Activated naive CD8-positive, alpha-beta T cell treated with anti-CD3 and anti-CD28 coated beads for 36 hours (primary cell): ENCODE measurements at regions not wholly inside any gene's neighbourhood (a gene's known extent, or its start where the extent isn't known, plus 50 kb on each side); places are given as distances from the start of the nearest gene placed in this dataset.

Source experiments
- DNase-seq: peaks from one replicate; pipeline ENCODE4 v3.0.0; 2021
- H3K27ac Mint-ChIP-seq: one replicate; pipeline ENCODE4 v1.8.0; 2022; ENCODE audit warnings: mild to moderate bottlenecking, moderate library complexity, mixed read lengths
- H3K27me3 Mint-ChIP-seq: one replicate; pipeline ENCODE4 v1.8.0; 2022; ENCODE audit warnings: mild to moderate bottlenecking, mixed read lengths
- H3K36me3 Mint-ChIP-seq: one replicate; pipeline ENCODE4 v1.8.0; 2021; ENCODE audit warnings: mild to moderate bottlenecking, mixed read lengths
- H3K4me1 Mint-ChIP-seq: one replicate; pipeline ENCODE4 v1.8.0; 2021; ENCODE audit warnings: mixed read lengths
- H3K4me3 Mint-ChIP-seq: one replicate; pipeline ENCODE4 v1.8.0; 2022; ENCODE audit warnings: mild to moderate bottlenecking, moderate library complexity, mixed read lengths
- H3K9me3 Mint-ChIP-seq: one replicate; pipeline ENCODE4 v1.8.0; 2022; ENCODE audit warnings: mixed read lengths

GRCh38 chr4:148883435-148883834, 441.2 kb upstream of the NR3C2 start:
- Mint-ChIP-seq H3K27ac (no peak overlapping the region), H3K36me3 (no peaks in the 10 kb centered on the region), H3K9me3 (no peaks in the 10 kb centered on the region), H3K4me1 (no peaks in the 10 kb centered on the region), H3K27me3 (no peaks in the 10 kb centered on the region), H3K4me3 (no peak overlapping the region)
- DNase-seq = no peak

- DNase-seq = no peak
- Mint-ChIP-seq H3K4me1 (no peaks in the 10 kb centered on the region), H3K36me3 (no peaks in the 10 kb centered on the region), H3K27me3 (no peaks in the 10 kb centered on the region), H3K27ac (no peak overlapping the region), H3K4me3 (no peak overlapping the region), H3K9me3 (no peaks in the 10 kb centered on the region)
Observed at GRCh38 chr4:148881860-148882643, 439.8 kb upstream of the NR3C2 start.

GRCh38 chr4:148874331-148874730, 432.1 kb upstream of the NR3C2 start:
- Mint-ChIP-seq H3K4me3 (no peak overlapping the region), H3K4me1 (no peaks in the 10 kb centered on the region), H3K36me3 (no peaks in the 10 kb centered on the region), H3K27me3 (no peaks in the 10 kb centered on the region), H3K27ac (no peak overlapping the region), H3K9me3 (no peaks in the 10 kb centered on the region)
- DNase-seq = no peak

- no peak for DNase-seq
- Mint-ChIP-seq H3K4me3 (no peak overlapping the region), H3K4me1 (no peaks in the 10 kb centered on the region), H3K27ac (no peak overlapping the region), H3K27me3 (no peaks in the 10 kb centered on the region), H3K36me3 (no peaks in the 10 kb centered on the region), H3K9me3 (no peaks in the 10 kb centered on the region)
Observed at GRCh38 chr4:148868191-148868590, 426.0 kb upstream of the NR3C2 start.

- H3K9me3 Mint-ChIP-seq = no peaks in the 10 kb centered on the region
- no peak overlapping the region for H3K27ac Mint-ChIP-seq
- no peak for DNase-seq
- H3K27me3 Mint-ChIP-seq = no peaks in the 10 kb centered on the region
- no peaks in the 10 kb centered on the region for H3K4me1 Mint-ChIP-seq
- H3K4me3 Mint-ChIP-seq = no peak overlapping the region
- no peaks in the 10 kb centered on the region for H3K36me3 Mint-ChIP-seq
Observed at GRCh38 chr4:148866666-148867065, 424.5 kb upstream of the NR3C2 start.

- Mint-ChIP-seq H3K4me3 (no peak overlapping the region), H3K9me3 (peaks cover 11% of the 10 kb centered on the region), H3K36me3 (no peaks in the 10 kb centered on the region), H3K4me1 (no peaks in the 10 kb centered on the region), H3K27ac (no peak overlapping the region), H3K27me3 (no peaks in the 10 kb centered on the region)
- DNase-seq = no peak
Observed at GRCh38 chr4:148857973-148858534, 415.8 kb upstream of the NR3C2 start.

GRCh38 chr4:148857239-148857972, 415.2 kb upstream of the NR3C2 start:
- H3K4me1 Mint-ChIP-seq = no peaks in the 10 kb centered on the region
- H3K4me3 Mint-ChIP-seq = no peak overlapping the region
- no peaks in the 10 kb centered on the region for H3K27me3 Mint-ChIP-seq
- no peaks in the 10 kb centered on the region for H3K36me3 Mint-ChIP-seq
- no peak overlapping the region for H3K27ac Mint-ChIP-seq
- H3K9me3 Mint-ChIP-seq = peaks cover 11% of the 10 kb centered on the region
- DNase-seq = no peak

GRCh38 chr4:148854203-148854602, 412.0 kb upstream of the NR3C2 start:
- no peaks in the 10 kb centered on the region for H3K27me3 Mint-ChIP-seq
- H3K4me1 Mint-ChIP-seq = no peaks in the 10 kb centered on the region
- peaks cover 10% of the 10 kb centered on the region for H3K9me3 Mint-ChIP-seq
- no peak for DNase-seq
- no peaks in the 10 kb centered on the region for H3K36me3 Mint-ChIP-seq
- H3K4me3 Mint-ChIP-seq = no peak overlapping the region
- no peak overlapping the region for H3K27ac Mint-ChIP-seq

- Mint-ChIP-seq H3K4me1 (no peaks in the 10 kb centered on the region), H3K36me3 (no peaks in the 10 kb centered on the region), H3K9me3 (peaks cover 9% of the 10 kb centered on the region), H3K27ac (no peak overlapping the region), H3K27me3 (no peaks in the 10 kb centered on the region), H3K4me3 (no peak overlapping the region)
- DNase-seq = no peak
Observed at GRCh38 chr4:148852092-148852699, 410.0 kb upstream of the NR3C2 start.

GRCh38 chr4:148850257-148850995, 408.2 kb upstream of the NR3C2 start:
- Mint-ChIP-seq H3K27me3 (no peaks in the 10 kb centered on the region), H3K4me1 (no peaks in the 10 kb centered on the region), H3K27ac (no peak overlapping the region), H3K9me3 (peaks cover 5% of the 10 kb centered on the region), H3K36me3 (no peaks in the 10 kb centered on the region), H3K4me3 (no peak overlapping the region)
- DNase-seq = no peak

- Mint-ChIP-seq H3K27me3 (no peaks in the 10 kb centered on the region), H3K36me3 (no peaks in the 10 kb centered on the region), H3K4me1 (no peaks in the 10 kb centered on the region), H3K27ac (no peak overlapping the region), H3K4me3 (no peak overlapping the region), H3K9me3 (peaks cover 3% of the 10 kb centered on the region)
- no peak for DNase-seq
Observed at GRCh38 chr4:148849581-148849980, 407.4 kb upstream of the NR3C2 start.

GRCh38 chr4:148847544-148848255, 405.5 kb upstream of the NR3C2 start:
- no peak for DNase-seq
- Mint-ChIP-seq H3K27ac (no peak overlapping the region), H3K4me1 (no peaks in the 10 kb centered on the region), H3K4me3 (no peak overlapping the region), H3K9me3 (no peaks in the 10 kb centered on the region), H3K27me3 (no peaks in the 10 kb centered on the region), H3K36me3 (no peaks in the 10 kb centered on the region)

GRCh38 chr4:148845609-148846008, 403.4 kb upstream of the NR3C2 start:
- Mint-ChIP-seq H3K27me3 (no peaks in the 10 kb centered on the region), H3K9me3 (no peaks in the 10 kb centered on the region), H3K36me3 (no peaks in the 10 kb centered on the region), H3K27ac (no peak overlapping the region), H3K4me1 (no peaks in the 10 kb centered on the region), H3K4me3 (no peak overlapping the region)
- no peak for DNase-seq

- no peak overlapping the region for H3K27ac Mint-ChIP-seq
- no peaks in the 10 kb centered on the region for H3K4me1 Mint-ChIP-seq
- no peak overlapping the region for H3K4me3 Mint-ChIP-seq
- H3K36me3 Mint-ChIP-seq = no peaks in the 10 kb centered on the region
- no peaks in the 10 kb centered on the region for H3K9me3 Mint-ChIP-seq
- no peak for DNase-seq
- H3K27me3 Mint-ChIP-seq = no peaks in the 10 kb centered on the region
Observed at GRCh38 chr4:148843625-148844024, 401.4 kb upstream of the NR3C2 start.
